AG04450 (cell line): ENCODE measurements at regions not wholly inside any gene's neighbourhood (a gene's known extent, or its start where the extent isn't known, plus 50 kb on each side); places are given as distances from the start of the nearest gene placed in this dataset.

Experiments
- CTCF ChIA-PET: fragments of 300-600, 350-600 bp; formaldehyde crosslinking; extraction: SDS; loops from one replicate; lab custom pipeline; 2022; ENCODE audit warnings: antibody characterized with exemption, inconsistent platforms; lab: Charles Lee
- POLR2A ChIA-PET: fragments of 350-600 bp; formaldehyde crosslinking; extraction: SDS; loops from one replicate; lab custom pipeline; 2021; ENCODE audit warnings: antibody characterized with exemption, inconsistent platforms; lab: Yijun Ruan, JAX
- DNase-seq: peaks from one replicate; pipeline ENCODE4 v3.0.0-alpha.2; 2011; ENCODE audit warnings: low read depth, low spot score
- H3K27ac ChIP-seq: one replicate; pipeline ENCODE4 v1.5.1; 2012; ENCODE audit warnings: low read depth, low read length, control low read depth
- H3K27me3 ChIP-seq: one replicate; pipeline ENCODE4 v1.6.0; 2012; ENCODE audit warnings: low read length; ENCODE audit not compliant: control insufficient read depth, insufficient read depth
- H3K4me3 ChIP-seq: 2 replicates; pipeline ENCODE4 v1.5.1; 2011; ENCODE audit warnings: mild to moderate bottlenecking, low read depth, low read length, control low read depth
- H3K9me3 ChIP-seq: 2 replicates; pipeline ENCODE4 v1.5.1; 2012; ENCODE audit warnings: low read length; ENCODE audit not compliant: control insufficient read depth, insufficient read depth
- CTCF ChIP-seq: IDR thresholded peaks from 2 replicates; pipeline ENCODE4 v1.5.1; 2011; ENCODE audit warnings: low read depth, low read length, control low read depth, inconsistent platforms

GRCh38 chr1:57839526-57839925 is 415.7 kb upstream of the DAB1 start:
- TF ChIP-seq CTCF: no peak
- Histone ChIP-seq H3K4me3 (no peak overlapping the region), H3K27ac (no peak overlapping the region), H3K27me3 (no peaks in the 10 kb centered on the region), H3K9me3 (peaks cover 9% of the 10 kb centered on the region)
- CTCF ChIA-PET: no interaction called here
- POLR2A ChIA-PET: no interaction called here
- no peak for DNase-seq

GRCh38 chr1:57839067-57839466 is 415.2 kb upstream of the DAB1 start:
- CTCF ChIA-PET: no interaction called here

GRCh38 chr1:57835620-57836019 is 411.8 kb upstream of the DAB1 start:
- H3K9me3 ChIP-seq: peaks cover 2% of the 10 kb centered on the region
- no peak overlapping the region for H3K27ac ChIP-seq
- ChIA-PET CTCF (no interaction called here), POLR2A (no interaction called here)
- no peak for TF ChIP-seq CTCF
- H3K27me3 ChIP-seq: no peaks in the 10 kb centered on the region
- DNase-seq: no peak
- H3K4me3 ChIP-seq: no peak overlapping the region

More at GRCh38 chr1:57839067-57839466, 415.2 kb upstream of the DAB1 start:
- TF ChIP-seq CTCF: no peak
- Histone ChIP-seq H3K9me3 (peaks cover 9% of the 10 kb centered on the region), H3K4me3 (no peak overlapping the region), H3K27me3 (no peaks in the 10 kb centered on the region), H3K27ac (no peak overlapping the region)
- POLR2A ChIA-PET: no interaction called here
- no peak for DNase-seq

- Histone ChIP-seq H3K9me3 (no peaks in the 10 kb centered on the region; the same call in 1 of the 2 replicates), H3K27ac (no peak overlapping the region), H3K4me3 (no peak overlapping the region), H3K27me3 (no peaks in the 10 kb centered on the region)
- CTCF ChIA-PET: no interaction called here
- POLR2A ChIA-PET: no interaction called here
- no peak for DNase-seq
- TF ChIP-seq CTCF: no peak
Measured at GRCh38 chr1:57833296-57833695, 409.4 kb upstream of the DAB1 start.

GRCh38 chr1:57832612-57833011 is 408.8 kb upstream of the DAB1 start:
- Histone ChIP-seq H3K4me3 (no peak overlapping the region), H3K27me3 (no peaks in the 10 kb centered on the region), H3K9me3 (no peaks in the 10 kb centered on the region; the same call in 1 of the 2 replicates), H3K27ac (no peak overlapping the region)
- DNase-seq: no peak
- TF ChIP-seq CTCF: no peak
- CTCF ChIA-PET: no interaction called here
- POLR2A ChIA-PET: no interaction called here
